GM12872 (cell line): ENCODE measurements at regions not wholly inside any gene's neighbourhood (a gene's known extent, or its start where the extent isn't known, plus 50 kb on each side); places are given as distances from the start of the nearest gene placed in this dataset.

ENCODE experiments used
- TF ChIP-seq, protein P1 (sequence below): IDR thresholded peaks from 3 replicates; pipeline ENCODE4 v1.5.1; 2011; ENCODE audit warnings: low read depth, mild to moderate bottlenecking, low read length, moderate library complexity; ENCODE audit not compliant: insufficient read depth

DNA sequence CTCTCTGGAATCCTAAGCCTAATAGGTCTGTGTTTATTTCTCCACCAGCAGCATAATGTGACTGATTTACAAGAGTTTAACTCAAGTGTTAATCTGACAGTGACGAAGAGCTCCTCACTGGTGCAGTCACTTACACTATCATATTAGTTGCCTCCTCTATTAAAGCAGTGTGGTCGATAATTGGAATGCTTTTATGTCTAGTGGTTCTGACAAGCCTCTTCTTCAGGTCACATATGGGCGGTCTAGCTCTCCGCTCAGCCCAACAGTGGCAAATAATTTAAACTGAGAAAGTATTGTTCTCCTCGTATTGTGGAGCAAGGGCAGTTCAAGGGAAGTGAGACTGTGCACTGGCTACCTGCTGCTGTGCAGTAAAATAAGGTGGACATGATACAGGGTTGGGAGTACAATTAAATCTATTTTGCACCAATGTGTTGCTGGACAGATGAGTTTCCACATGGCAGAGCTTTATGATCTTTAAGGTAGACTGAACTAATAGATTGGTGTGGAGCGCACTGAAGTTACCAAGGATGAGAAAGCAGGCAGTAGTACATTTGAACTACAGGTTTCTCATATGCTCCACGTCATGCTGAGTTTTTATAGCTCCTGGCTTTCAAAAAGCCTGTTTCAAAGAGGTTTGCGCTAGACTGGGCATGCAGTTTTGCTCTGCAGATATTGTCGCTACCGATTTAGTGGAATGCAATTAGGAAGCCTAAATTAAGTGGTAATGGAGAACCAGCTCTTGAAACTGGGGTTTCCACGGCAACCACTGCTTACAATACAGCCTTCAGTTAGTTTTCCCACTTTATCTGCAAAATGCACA lies 151.7 kb upstream of the POU3F3 start:
- TF ChIP-seq, protein P1, sequence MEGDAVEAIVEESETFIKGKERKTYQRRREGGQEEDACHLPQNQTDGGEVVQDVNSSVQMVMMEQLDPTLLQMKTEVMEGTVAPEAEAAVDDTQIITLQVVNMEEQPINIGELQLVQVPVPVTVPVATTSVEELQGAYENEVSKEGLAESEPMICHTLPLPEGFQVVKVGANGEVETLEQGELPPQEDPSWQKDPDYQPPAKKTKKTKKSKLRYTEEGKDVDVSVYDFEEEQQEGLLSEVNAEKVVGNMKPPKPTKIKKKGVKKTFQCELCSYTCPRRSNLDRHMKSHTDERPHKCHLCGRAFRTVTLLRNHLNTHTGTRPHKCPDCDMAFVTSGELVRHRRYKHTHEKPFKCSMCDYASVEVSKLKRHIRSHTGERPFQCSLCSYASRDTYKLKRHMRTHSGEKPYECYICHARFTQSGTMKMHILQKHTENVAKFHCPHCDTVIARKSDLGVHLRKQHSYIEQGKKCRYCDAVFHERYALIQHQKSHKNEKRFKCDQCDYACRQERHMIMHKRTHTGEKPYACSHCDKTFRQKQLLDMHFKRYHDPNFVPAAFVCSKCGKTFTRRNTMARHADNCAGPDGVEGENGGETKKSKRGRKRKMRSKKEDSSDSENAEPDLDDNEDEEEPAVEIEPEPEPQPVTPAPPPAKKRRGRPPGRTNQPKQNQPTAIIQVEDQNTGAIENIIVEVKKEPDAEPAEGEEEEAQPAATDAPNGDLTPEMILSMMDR, result no peak

DNA sequence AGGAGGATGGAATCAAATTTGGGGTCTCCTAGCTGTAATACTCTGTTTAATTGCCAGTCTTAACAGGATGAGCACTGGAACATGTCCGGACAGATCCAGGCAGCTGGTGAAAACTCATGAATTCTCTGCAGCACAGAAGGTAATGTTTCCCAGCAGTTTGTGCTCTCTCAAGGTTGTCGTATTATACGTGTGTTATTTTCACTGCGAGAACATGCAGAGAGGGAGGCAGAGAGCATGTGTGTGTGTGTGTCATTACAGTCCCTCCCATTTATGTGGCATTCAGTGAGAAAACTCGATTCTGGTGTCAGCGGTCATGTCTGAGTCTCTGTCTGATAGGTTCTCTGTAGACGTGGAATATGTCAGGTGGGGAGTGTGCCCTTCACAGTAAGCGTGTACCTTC lies 150.2 kb upstream of the POU3F3 start:
- TF ChIP-seq, protein P1, result no peak

DNA sequence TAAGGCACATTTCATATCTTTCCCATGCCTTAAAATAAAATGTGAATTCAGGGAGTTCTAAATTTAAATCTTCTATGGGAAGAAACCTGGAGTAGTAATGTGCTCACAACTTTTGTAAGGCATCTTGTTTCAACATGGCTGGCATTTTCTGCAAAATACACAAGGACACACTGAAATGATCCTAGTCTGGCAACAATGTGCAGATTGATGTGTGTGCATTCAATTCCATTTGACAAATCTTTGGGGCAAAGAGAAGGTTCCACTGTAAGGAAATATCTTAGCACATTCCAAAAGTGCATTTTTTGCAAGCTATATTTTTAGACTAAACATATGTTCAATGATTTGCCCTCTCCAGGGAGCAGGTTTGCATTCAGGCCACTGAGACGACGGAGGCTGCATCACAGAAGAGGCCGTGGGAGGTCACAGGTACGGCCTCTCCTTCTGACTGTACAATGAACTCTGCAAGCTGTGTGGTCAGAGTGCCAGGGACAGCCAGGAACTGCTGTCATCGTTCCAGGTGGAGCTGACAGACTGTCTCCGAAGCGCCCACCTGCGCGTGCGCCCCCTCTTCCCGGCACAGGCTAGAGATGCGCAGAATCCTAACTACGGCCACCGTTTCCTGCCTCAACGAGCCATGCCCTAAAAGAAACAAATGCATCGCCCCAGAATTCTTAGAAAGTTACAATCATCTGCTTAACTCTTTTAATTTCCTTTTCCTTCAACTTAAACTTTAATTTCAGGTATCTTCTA lies 149.2 kb upstream of the POU3F3 start:
- TF ChIP-seq, protein P1, result no peak

DNA sequence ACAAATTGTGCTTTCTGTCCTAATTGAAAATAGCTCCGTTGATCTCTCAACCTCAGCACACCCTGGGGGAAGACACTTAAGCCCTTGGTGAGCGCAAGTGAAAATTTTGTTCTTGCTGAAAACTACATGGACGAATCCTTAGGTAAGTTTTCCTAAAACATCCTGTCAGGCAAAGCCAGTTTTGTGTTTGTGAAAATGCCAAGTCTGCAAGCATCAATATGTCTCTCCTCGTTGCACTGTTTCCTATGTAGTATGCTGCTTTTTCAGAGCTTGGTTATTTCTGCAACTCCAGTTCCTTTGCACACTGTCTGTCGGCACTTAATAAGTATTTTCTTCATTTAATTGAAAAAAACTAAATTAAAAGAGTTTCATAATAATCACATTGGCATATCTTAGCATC lies 146.9 kb upstream of the POU3F3 start:
- TF ChIP-seq, protein P1, result no peak

DNA sequence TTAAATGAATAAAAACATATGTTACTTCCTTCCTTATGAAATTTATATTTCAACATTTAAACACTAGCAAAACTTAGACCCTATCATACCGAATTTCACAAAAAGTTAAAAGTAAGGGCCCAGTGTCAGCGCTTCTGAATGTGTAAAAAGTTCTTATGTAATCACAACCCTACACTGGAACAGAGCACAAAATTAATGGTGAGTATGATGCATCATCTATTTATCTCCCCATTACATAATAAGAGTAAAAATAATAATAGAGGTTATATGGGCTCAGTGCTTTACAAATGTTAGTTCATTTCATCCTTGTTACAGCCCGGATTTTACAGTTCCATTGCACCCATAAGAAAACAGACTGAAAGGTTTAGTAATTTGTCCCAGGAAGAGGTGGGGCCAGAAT lies 144.9 kb upstream of the POU3F3 start:
- TF ChIP-seq, protein P1, result no peak

DNA sequence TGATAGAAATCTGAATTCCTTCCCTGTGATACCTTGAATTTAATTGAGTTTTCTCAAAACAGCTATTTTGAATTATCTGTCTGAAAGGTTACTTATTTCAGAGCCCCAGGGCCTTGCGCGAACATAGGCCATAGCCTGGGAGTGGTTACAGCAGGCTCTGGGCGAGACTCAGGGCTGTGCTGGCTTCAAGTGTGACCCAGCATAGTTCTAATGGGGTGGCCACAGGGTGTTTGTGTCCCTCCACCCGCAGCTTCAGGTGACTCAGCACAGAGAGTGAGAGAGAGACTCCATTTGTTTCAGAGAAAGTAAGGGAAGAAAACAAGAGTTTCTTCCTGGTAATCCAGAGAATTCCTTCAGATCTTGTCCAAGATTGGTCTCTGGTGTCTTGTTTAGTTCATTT lies 137.9 kb upstream of the POU3F3 start:
- TF ChIP-seq, protein P1, result no peak

DNA sequence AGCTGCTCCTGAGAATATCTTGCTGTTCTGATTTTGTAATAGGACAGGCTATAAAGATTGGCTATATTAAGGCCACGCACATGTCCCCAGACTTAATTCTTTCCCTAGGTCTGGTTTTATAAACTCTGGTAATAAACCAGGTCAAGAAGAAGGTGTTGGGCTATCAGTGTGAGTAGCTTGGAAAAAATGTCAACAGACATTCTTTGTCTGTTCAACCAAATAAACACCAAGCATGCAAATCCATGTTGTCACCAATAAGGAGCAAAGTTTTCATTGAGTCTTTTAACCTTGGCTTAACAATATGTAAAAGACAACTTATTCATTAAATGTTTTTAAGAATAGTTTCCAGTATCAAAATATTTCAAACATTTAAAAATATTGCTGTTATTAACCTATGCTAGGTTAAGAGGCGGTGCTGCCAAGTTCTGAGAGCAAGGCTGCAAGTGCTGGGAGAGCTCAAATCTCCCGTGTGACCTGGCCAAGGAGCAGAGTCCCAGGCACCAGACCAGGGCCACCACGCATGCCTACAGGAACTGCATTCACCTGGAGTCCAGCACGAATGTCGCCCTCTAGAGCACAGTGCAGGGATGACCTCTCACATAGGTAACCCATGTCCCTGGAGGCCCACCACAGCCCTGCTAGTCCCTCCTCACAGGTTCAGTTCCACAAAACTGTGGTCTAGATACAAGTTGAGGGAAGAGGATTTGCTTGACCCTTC lies 120.5 kb upstream of the POU3F3 start:
- TF ChIP-seq, protein P1, result peak; percentile 73
